K562 (cell line): ENCODE measurements at regions not wholly inside any gene's neighbourhood (a gene's known extent, or its start where the extent isn't known, plus 50 kb on each side); places are given as distances from the start of the nearest gene placed in this dataset.

ENCODE experiments used
- BCLAF1 ChIP-seq, 2 experiments: fragments of 450-650 bp in 1 of 2; IDR thresholded peaks; 2 replicates each; pipeline ENCODE4 v1.6.1; 2011 to 2017; ENCODE audit warnings: low read depth in 2 of 2, antibody characterized with exemption in 1 of 2, borderline replicate concordance in 1 of 2, low read length in 1 of 2, mild to moderate bottlenecking in 1 of 2, mixed read lengths in 1 of 2; ENCODE audit not compliant: control insufficient read depth in 1 of 2
- CBFA2T3 ChIP-seq: fragments of 450-650 bp; IDR thresholded peaks from 2 replicates; pipeline ENCODE4 v1.6.1; 2017
- GABPB2 ChIP-seq: fragments of 250-450 bp; sonication (Bioruptor Pico); conservative IDR thresholded peaks from 2 replicates; pipeline ENCODE4 v1.5.1; 2021; ENCODE audit warnings: mild to moderate bottlenecking
- ILK ChIP-seq: fragments of 450-650 bp; IDR thresholded peaks from 2 replicates; pipeline ENCODE4 v1.6.1; 2016; ENCODE audit warnings: missing genetic modification characterization, low read depth, mild to moderate bottlenecking, missing compliant biosample characterization, moderate library complexity, borderline replicate concordance
- POLR2AphosphoS2 ChIP-seq: IDR thresholded peaks from 2 replicates; pipeline ENCODE4 v1.6.1; 2012; ENCODE audit warnings: low read length, improper control_type of control experiment
- SMARCE1 ChIP-seq: fragments of 450-650 bp; IDR thresholded peaks from 2 replicates; pipeline ENCODE4 v1.7.1; 2016; ENCODE audit warnings: mild to moderate bottlenecking
- ZBTB11 ChIP-seq, 3 experiments: fragments of 200-800 bp in 1 of 3; fragments of 250-450 bp in 1 of 3; fragments of 450-650 bp in 1 of 3; sonication (Bioruptor Pico) in 1 of 3; sonication (Bioruptor generic) in 1 of 3; formaldehyde crosslinking in 1 of 3; IDR thresholded peaks; 2 replicates each; pipeline versions ENCODE4 v1.6.1 to v1.8.0; 2016 to 2022; ENCODE audit warnings: mild to moderate bottlenecking in 2 of 3, missing genetic modification characterization in 2 of 3, missing compliant biosample characterization in 1 of 3, moderate library complexity in 1 of 3
- ZNF318 ChIP-seq, 2 experiments: fragments of 450-650 bp; IDR thresholded peaks; 2 replicates each; pipeline ENCODE4 v1.6.1; 2016; ENCODE audit warnings: mild to moderate bottlenecking in 2 of 2, borderline replicate concordance in 1 of 2, low read depth in 1 of 2, moderate library complexity in 1 of 2
- ZNF583 ChIP-seq: fragments of 250-450 bp; sonication (Bioruptor Pico); IDR thresholded peaks from 2 replicates; pipeline ENCODE4 v1.4.0; 2020
- ZNF77 ChIP-seq: fragments of 250-450 bp; sonication (Bioruptor Pico); IDR thresholded peaks from 2 replicates; pipeline ENCODE4 v1.5.0; 2020

GRCh38 chr15:92811148-92811913, 88.8 kb upstream of the CHD2 start (continued):
- TF ChIP-seq GABPB2 (CRISPR knock-in tag), result no peak
- TF ChIP-seq ZBTB11 (CRISPR knock-in tag; IDR thresholded peaks at IDR 0.05), result 0 out of 6 replicates have a peak, but pooled peaks of 1 of the 3 experiments have one; percentile 26
- no peak for TF ChIP-seq BCLAF1 (IDR thresholded peaks at IDR 0.05; ENCODE audit: borderline replicate concordance in 1 of 2, control insufficient read depth in 1 of 2, low read depth in 2 of 2, low read length in 1 of 2)
- no peak for TF ChIP-seq POLR2AphosphoS2
- TF ChIP-seq SMARCE1, result 0 out of 2 replicates have a peak, but pooled peaks have one; percentile 15
- TF ChIP-seq ZNF318 (IDR thresholded peaks at IDR 0.05; ENCODE audit: borderline replicate concordance in 1 of 2, low read depth in 1 of 2), result 0 out of 4 replicates have a peak, but pooled peaks of 1 of the 2 experiments have one; percentile 67
- TF ChIP-seq ZNF583, result no peak
- no peak for TF ChIP-seq CBFA2T3
- no peak for TF ChIP-seq ZNF77 (CRISPR knock-in tag)
- no peak for TF ChIP-seq ILK (tag)
